ENCODE measurements at regions not wholly inside any gene's neighbourhood (a gene's known extent, or its start where the extent isn't known, plus 50 kb on each side); places are given as distances from the start of the nearest gene placed in this dataset.

DNA sequence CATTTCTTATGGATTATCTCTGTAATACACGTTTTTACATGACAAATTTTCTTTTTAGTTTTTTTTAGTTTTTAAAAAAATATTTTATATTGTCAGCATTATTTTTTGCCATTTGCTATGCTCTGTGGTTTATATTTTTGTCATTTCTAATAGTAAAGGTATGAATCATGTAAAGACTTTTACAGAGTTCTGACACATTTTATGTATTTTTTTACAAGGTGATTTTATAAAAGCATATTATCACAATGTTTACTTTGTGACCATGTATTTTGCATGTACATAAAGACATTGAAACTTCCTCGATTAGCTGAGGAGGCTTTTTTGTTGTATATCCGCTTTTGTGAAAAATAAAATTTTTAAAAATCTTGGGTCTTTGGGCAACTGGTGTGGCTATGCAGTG, 1705.1 kb downstream of the PCDH7 start:
- in situ Hi-C loops (cut with MboI; ENCODE audit: low pct_unique_long_range_greater_than_20kb in 2 of 9, low sequenced_read_pairs in 9 of 9, unreplicated experiment in 9 of 9) = no loop called here
- ATAC-seq (replicated peaks in 6 of 8) = no peak
- H3K4me3 ChIP-seq = no peak overlapping the region
- no peak overlapping the region for H3K27ac ChIP-seq
- H3K4me1 ChIP-seq (replicated peaks in 1 of 2) = no peaks in the 10 kb centered on the region
- WGBS, 10 experiments = 0 to 87% (median 74%) methylated on average over 3 of the region's 3 CpGs; no CpG with 5 or more reads in 1 of the 10 experiments

DNA sequence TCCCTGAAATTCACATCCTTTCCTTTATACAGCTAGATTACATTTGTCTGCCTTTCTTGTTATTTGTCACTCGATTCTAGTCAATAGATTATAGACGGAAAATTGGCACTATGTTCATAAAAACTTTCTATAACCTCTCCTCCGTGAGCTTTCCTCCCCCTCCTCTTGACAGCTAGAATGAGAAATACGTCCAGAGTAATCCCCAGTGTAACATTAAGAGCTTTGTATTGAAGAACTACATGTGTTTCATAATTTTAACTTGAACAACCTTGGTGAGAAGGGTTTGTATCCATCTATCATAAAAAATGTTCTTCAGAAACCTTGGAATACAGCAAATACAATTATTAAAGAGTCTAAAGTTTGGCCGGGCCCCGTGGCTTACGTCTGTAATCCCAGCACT, 1707.4 kb downstream of the PCDH7 start:
- no peak overlapping the region for H3K27ac ChIP-seq
- no peaks in the 10 kb centered on the region for H3K4me1 ChIP-seq (replicated peaks in 1 of 2)
- no peak for ATAC-seq (replicated peaks in 6 of 8)
- WGBS, 10 experiments = 0 to 100% (median 80%) methylated on average over 3 to 7 of the region's 7 CpGs
- H3K4me3 ChIP-seq = no peak overlapping the region
- in situ Hi-C loops (cut with MboI; ENCODE audit: low pct_unique_long_range_greater_than_20kb in 2 of 9, low sequenced_read_pairs in 9 of 9, unreplicated experiment in 9 of 9) = no loop called here

DNA sequence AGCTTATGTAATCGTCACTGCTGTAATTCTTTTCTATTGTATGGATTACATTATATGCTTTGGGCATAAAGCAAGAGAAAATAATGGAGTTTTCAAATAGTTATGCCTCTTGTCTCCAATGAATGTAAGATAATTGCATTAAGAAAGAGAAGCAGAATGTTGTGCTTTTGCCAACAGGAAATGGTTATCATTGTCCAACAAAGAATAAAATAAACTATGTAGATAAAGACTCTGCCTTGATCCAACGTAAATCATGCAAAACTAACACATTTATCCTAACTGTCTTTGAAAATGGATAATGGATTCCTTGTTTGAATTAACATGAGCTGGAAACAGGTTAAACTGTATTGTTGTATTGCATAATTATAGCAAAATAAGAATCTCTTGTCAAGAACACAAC, 1709.0 kb downstream of the PCDH7 start:
- Histone ChIP-seq H3K27ac (no peak overlapping the region), H3K4me1 (replicated peaks in 1 of 2) (no peaks in the 10 kb centered on the region), H3K4me3 (no peak overlapping the region)
- ATAC-seq (replicated peaks in 6 of 8) = no peak
- 0 to 93% (median 81%) methylated on average over 1 to 2 of the region's 2 CpGs; no CpG with 5 or more reads in 1 of the 10 experiments for WGBS, 10 experiments
- in situ Hi-C loops (cut with MboI; ENCODE audit: low pct_unique_long_range_greater_than_20kb in 2 of 9, low sequenced_read_pairs in 9 of 9, unreplicated experiment in 9 of 9) = no loop called here

DNA sequence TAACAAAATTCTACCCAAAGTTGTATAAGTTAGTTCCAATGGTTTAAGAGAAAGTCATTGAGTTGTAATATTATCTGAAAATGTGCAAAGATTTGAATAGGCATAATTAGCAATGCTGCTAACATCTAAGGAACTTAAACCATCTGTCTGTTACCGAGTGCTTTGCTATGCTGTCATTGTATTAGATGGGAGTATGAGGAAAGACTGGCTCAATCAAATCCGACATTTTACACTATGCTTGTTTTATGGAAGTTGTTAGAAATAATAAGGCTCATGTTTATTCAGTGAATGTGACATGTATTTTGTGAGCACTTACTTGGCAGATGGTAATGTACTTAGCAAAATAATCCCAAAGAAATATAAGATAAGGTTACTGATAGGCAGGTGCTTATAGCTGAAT, 1715.1 kb downstream of the PCDH7 start:
- no peak overlapping the region for H3K27ac ChIP-seq
- H3K4me1 ChIP-seq (replicated peaks in 1 of 2) = peaks cover 0 to 6% of the 10 kb centered on the region in 2 donors
- no peak for ATAC-seq (replicated peaks in 6 of 8)
- in situ Hi-C loops (cut with MboI; ENCODE audit: low pct_unique_long_range_greater_than_20kb in 2 of 9, low sequenced_read_pairs in 9 of 9, unreplicated experiment in 9 of 9) = no loop called here
- no peak overlapping the region for H3K4me3 ChIP-seq
- WGBS, 10 experiments = 0 to 100% (median 60%) methylated on average over 1 to 2 of the region's 2 CpGs; no CpG with 5 or more reads in 1 of the 10 experiments

DNA sequence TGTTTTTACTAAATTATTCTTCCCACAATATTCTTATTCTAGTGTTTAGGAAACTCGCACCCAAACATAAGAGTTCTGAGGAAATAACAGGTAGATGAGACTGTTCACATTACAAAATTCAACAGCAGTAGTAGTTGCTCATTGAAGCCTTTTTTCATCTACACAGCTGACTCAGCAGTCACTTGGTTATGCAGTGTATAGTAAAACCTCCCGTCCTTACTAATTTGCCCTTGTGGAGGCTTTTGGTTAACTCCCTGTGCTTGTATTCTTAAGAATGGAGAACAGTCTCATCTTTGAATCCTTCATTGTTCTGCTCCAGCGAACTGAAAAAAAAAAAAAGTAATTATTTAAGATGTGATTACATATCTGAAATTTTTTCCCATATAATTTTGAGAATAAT, 1716.6 kb downstream of the PCDH7 start:
- H3K4me3 ChIP-seq = no peak overlapping the region
- in situ Hi-C loops (cut with MboI; ENCODE audit: low pct_unique_long_range_greater_than_20kb in 2 of 9, low sequenced_read_pairs in 9 of 9, unreplicated experiment in 9 of 9) = no loop called here
- ATAC-seq (replicated peaks in 6 of 8) = no peak
- 0 to 96% (median 63%) methylated on average over 2 to 3 of the region's 3 CpGs; no CpG with 5 or more reads in 1 of the 10 experiments for WGBS, 10 experiments
- H3K27ac ChIP-seq = no peak overlapping the region
- peaks cover 0 to 6% of the 10 kb centered on the region in 2 donors for H3K4me1 ChIP-seq (replicated peaks in 1 of 2)

DNA sequence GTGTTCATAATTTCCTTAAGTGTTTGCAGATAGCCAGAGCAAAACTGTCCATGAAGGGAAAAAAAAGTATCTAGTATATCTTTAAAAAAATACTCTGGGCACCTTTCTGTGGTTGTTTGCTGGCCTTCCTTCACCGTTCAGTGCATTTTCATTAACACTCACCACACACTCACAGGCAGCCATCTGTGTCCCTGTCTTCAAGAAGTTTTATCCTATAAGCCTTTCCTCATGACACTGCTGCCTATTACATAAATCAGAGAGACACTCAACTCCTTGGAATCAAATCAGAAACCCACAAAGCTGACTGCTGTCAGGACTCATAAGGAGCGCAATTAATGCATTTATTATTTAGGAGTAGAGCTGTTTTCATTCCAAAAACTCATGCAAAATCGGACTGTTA, 1720.2 kb downstream of the PCDH7 start:
- peak in 4 of 8 experiments; percentile 15 to 75 (median 52) for ATAC-seq (replicated peaks in 6 of 8)
- WGBS, 10 experiments = 0 to 100% (median 60%) methylated on average over 1 to 3 of the region's 3 CpGs; no CpG with 5 or more reads in 2 of the 10 experiments
- peaks cover 0 to 6% of the 10 kb centered on the region in 2 donors for H3K4me1 ChIP-seq (replicated peaks in 1 of 2)
- no peak overlapping the region for H3K27ac ChIP-seq
- H3K4me3 ChIP-seq = no peak overlapping the region
- in situ Hi-C loops (cut with MboI; ENCODE audit: low pct_unique_long_range_greater_than_20kb in 2 of 9, low sequenced_read_pairs in 9 of 9, unreplicated experiment in 9 of 9) = no loop called here

DNA sequence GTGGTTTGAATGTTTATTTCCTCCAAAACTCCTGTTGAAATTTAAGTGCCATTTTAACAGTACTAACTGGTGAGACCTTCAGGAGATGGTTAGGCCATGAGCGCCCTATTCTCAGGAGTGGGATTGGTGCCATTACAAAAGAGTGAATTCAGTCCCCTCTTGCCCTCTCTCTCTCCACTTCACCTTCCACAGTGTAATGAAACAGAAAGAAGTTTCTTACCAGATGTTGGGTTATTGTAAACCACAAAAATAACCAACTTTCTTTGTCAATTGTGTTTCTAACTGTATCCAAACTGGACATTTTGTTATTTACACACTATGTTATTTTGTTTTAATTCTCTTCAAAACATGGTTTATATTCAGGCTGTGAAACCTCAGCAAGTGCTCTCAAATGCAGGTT, 1734.3 kb downstream of the PCDH7 start:
- Histone ChIP-seq H3K4me3 (no peak overlapping the region), H3K27ac (no peak overlapping the region), H3K4me1 (replicated peaks in 1 of 2) (no peaks in the 10 kb centered on the region)
- ATAC-seq (replicated peaks in 6 of 8) = no peak
- in situ Hi-C loops (cut with MboI; ENCODE audit: low pct_unique_long_range_greater_than_20kb in 2 of 9, low sequenced_read_pairs in 9 of 9, unreplicated experiment in 9 of 9) = no loop called here
- 0 to 100% (median 47%) methylated on average over 1 of the region's 1 CpG; no CpG with 5 or more reads in 4 of the 10 experiments for WGBS, 10 experiments

DNA sequence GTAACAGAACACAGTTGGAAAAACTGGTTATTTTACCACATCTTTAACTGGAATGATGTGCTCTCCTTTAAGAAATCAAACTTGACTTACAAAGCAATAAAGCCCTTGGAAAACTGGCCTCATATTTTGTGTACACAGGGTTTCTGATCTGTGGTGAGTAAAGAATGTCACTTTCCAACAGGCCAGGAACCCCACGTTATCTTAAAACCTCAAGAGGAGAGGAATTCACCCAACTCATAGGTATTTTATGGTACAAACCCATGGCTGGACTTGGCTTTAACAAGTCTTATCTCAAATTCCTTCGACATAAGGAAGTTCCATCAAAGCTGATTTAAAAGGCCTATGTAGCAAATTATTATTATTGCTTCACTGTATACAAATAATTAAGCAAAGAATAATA, 1735.1 kb downstream of the PCDH7 start:
- no peak overlapping the region for H3K4me3 ChIP-seq
- H3K27ac ChIP-seq = no peak overlapping the region
- ATAC-seq (replicated peaks in 6 of 8) = no peak
- 8 to 94% (median 81%) methylated on average over 1 to 2 of the region's 2 CpGs; no CpG with 5 or more reads in 2 of the 10 experiments for WGBS, 10 experiments
- in situ Hi-C loops (cut with MboI; ENCODE audit: low pct_unique_long_range_greater_than_20kb in 2 of 9, low sequenced_read_pairs in 9 of 9, unreplicated experiment in 9 of 9) = no loop called here
- H3K4me1 ChIP-seq (replicated peaks in 1 of 2) = no peaks in the 10 kb centered on the region

DNA sequence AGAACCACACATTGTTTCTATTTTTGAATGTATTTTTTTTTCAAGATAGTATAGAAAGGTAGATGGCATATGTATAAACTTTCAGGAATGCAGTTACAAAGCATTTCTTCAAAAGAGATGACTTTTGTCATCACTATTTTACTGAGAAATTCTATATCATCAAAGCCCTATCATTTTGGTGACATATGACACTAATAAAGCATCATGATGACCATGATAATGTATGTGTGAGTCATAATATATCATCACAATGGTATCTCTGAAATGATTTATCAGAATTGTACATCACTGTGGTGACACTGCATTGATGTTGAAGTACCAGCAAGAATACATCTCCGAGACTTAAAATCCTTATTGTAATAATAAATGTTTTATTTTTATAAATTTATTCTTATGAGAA, 1740.8 kb downstream of the PCDH7 start:
- H3K4me3 ChIP-seq = no peak overlapping the region
- in situ Hi-C loops (cut with MboI; ENCODE audit: low pct_unique_long_range_greater_than_20kb in 2 of 9, low sequenced_read_pairs in 9 of 9, unreplicated experiment in 9 of 9) = no loop called here
- H3K27ac ChIP-seq = no peak overlapping the region
- WGBS, 10 experiments = 38 to 100% (median 81%) methylated on average over 1 of the region's 1 CpG; no CpG with 5 or more reads in 1 of the 10 experiments
- H3K4me1 ChIP-seq (replicated peaks in 1 of 2) = peaks cover 0 to 5% of the 10 kb centered on the region in 2 donors
- ATAC-seq (replicated peaks in 6 of 8) = peak in 2 of 8 experiments; percentile 25 to 49

DNA sequence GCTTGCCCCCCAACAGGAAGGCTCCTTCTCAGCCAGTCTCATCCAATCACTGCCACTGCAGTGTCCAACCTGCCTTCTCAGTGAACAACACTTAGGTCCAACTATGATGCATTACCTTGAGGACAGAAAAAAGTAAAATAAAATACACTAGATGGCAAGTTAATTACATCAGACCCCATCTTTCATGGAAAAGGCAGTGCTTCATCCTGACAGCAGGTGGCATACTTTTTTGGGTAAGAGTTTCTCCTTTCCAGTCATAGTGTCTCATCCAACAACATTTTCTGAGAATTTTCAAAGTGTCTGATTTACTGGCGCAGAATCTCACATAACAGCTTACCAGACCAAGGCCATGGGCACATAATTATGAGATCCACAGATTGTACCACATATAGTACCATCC, 1742.8 kb downstream of the PCDH7 start:
- no peak overlapping the region for H3K4me3 ChIP-seq
- 0 to 100% (median 86%) methylated on average over 1 of the region's 1 CpG; no CpG with 5 or more reads in 5 of the 10 experiments for WGBS, 10 experiments
- H3K4me1 ChIP-seq (replicated peaks in 1 of 2) = peaks cover 0 to 5% of the 10 kb centered on the region in 2 donors
- no peak overlapping the region for H3K27ac ChIP-seq
- in situ Hi-C loops (cut with MboI; ENCODE audit: low pct_unique_long_range_greater_than_20kb in 2 of 9, low sequenced_read_pairs in 9 of 9, unreplicated experiment in 9 of 9) = no loop called here
- no peak for ATAC-seq (replicated peaks in 6 of 8)

DNA sequence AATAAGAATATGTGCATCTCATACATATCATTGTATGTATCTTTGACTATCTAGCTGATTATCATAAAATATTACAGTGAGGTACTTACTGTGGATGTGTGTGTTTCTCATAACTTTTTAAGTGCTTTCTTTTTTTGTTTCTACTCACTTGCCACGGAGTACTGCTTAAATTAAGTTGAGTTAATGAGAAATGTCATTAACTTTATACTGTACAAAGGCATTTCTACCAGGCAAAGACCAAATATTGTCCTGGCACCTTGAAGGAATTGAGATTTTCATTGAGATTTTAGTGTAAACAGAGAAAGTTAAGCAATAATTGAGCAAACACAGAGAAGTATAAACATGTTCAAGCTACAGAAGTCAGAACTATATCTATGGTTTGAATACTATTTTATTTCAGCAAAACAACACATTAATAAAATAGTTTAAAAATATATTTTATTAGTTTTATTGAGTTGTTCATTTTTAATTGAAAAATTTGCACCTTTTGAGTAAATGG, 1750.0 kb downstream of the PCDH7 start:
- H3K27ac ChIP-seq = no peak overlapping the region
- H3K4me3 ChIP-seq = no peak overlapping the region
- no peaks in the 10 kb centered on the region for H3K4me1 ChIP-seq (replicated peaks in 1 of 2)
- in situ Hi-C loops (cut with MboI; ENCODE audit: low pct_unique_long_range_greater_than_20kb in 2 of 9, low sequenced_read_pairs in 9 of 9, unreplicated experiment in 9 of 9) = no loop called here
- 0 to 100% (median 74%) methylated on average over 1 of the region's 1 CpG; no CpG with 5 or more reads in 2 of the 10 experiments for WGBS, 10 experiments
- no peak for ATAC-seq (replicated peaks in 6 of 8)

DNA sequence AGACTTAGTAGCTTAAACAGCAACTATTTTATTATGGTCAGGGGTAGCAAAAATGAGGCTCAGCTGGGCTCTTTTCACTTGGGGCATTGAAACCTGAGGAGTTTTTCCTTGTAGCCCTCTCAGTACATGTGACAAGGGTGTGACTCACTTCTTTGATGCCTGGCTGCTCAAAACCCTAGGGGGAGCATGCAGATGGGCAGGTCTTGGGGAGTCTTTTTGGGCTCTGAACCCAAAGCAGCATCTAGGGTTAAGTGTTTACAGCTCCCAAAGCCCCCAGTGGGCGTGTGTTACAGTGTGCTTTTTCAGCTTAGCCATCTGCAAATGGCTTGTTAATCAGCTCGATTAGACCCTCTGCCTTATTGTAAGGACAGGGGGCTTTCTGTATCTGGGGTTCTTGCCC, 1752.7 kb downstream of the PCDH7 start:
- ATAC-seq (replicated peaks in 6 of 8) = no peak
- 0 to 63% (median 27%) methylated on average over 1 to 2 of the region's 2 CpGs; no CpG with 5 or more reads in 4 of the 10 experiments for WGBS, 10 experiments
- in situ Hi-C loops (cut with MboI; ENCODE audit: low pct_unique_long_range_greater_than_20kb in 2 of 9, low sequenced_read_pairs in 9 of 9, unreplicated experiment in 9 of 9) = no loop called here
- Histone ChIP-seq H3K4me1 (replicated peaks in 1 of 2) (no peaks in the 10 kb centered on the region), H3K4me3 (no peak overlapping the region), H3K27ac (no peak overlapping the region)

DNA sequence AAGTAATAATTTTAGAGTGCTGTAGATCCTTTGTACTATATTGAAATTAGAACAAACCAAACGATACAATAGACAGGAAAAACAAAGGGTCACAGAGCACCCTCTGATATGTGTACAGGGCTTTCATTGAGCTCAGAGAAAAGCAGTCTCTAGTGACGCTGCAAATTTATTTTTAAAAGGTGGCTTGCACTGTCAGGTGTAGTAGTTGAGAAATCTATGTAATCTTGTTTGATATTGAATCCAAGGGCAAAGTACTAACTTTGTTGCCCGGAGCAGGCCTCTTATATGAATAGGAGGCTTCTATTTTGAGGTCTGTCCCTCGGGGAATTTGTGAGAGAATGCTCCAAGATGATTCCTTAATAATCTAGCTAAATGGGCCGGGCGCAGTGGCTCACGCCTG, 1755.5 kb downstream of the PCDH7 start:
- 11 to 91% (median 71%) methylated on average over 1 to 7 of the region's 7 CpGs; no CpG with 5 or more reads in 2 of the 10 experiments for WGBS, 10 experiments
- in situ Hi-C loops (cut with MboI; ENCODE audit: low pct_unique_long_range_greater_than_20kb in 2 of 9, low sequenced_read_pairs in 9 of 9, unreplicated experiment in 9 of 9) = no loop called here
- no peak for ATAC-seq (replicated peaks in 6 of 8)

DNA sequence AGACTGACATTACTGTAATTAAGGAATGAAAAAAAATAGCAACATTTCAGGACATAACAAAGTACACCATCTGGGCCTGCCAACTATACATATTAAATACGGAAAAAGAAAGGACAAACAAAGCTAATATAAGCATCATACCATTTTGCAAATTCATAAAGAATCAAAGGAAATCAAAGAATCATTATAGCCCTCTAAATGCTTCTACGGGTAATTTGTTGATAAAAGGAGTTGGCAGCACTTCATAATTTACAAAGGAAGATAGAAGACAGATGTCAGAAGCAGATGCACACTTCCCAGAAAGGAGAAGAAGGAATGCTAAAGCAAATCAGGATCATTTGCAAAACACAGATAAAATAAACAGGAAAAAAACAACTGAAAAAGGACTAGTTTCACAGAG, 1757.3 kb downstream of the PCDH7 start:
- peak in 1 of 8 experiments; percentile 67 for ATAC-seq (replicated peaks in 6 of 8)
- Histone ChIP-seq H3K27ac (no peak overlapping the region), H3K4me1 (replicated peaks in 1 of 2) (no peaks in the 10 kb centered on the region), H3K4me3 (no peak overlapping the region)
- WGBS, 10 experiments = 0 to 88% (median 42%) methylated on average over 1 to 2 of the region's 2 CpGs
- in situ Hi-C loops (cut with MboI; ENCODE audit: low pct_unique_long_range_greater_than_20kb in 2 of 9, low sequenced_read_pairs in 9 of 9, unreplicated experiment in 9 of 9) = no loop called here

More for the DNA sequence above, 1755.5 kb downstream of the PCDH7 start:
- H3K4me3 ChIP-seq = no peak overlapping the region
- H3K27ac ChIP-seq = no peak overlapping the region
- H3K4me1 ChIP-seq (replicated peaks in 1 of 2) = no peaks in the 10 kb centered on the region
